Nucleus accumbens (tissue), 56 donors: ENCODE measurements at regions not wholly inside any gene's neighbourhood (a gene's known extent, or its start where the extent isn't known, plus 50 kb on each side); places are given as distances from the start of the nearest gene placed in this dataset.
"Not testable (repeated sequence)": the region's sequence is repeated elsewhere in the genome, so short reads cannot be mapped to it uniquely, and the experiment has no call there.

Experiments
- DNase-seq, 56 donors: peaks; one replicate each; lab custom pipeline; 2025; lab: John Stamatoyannopoulos, UW

DNA sequence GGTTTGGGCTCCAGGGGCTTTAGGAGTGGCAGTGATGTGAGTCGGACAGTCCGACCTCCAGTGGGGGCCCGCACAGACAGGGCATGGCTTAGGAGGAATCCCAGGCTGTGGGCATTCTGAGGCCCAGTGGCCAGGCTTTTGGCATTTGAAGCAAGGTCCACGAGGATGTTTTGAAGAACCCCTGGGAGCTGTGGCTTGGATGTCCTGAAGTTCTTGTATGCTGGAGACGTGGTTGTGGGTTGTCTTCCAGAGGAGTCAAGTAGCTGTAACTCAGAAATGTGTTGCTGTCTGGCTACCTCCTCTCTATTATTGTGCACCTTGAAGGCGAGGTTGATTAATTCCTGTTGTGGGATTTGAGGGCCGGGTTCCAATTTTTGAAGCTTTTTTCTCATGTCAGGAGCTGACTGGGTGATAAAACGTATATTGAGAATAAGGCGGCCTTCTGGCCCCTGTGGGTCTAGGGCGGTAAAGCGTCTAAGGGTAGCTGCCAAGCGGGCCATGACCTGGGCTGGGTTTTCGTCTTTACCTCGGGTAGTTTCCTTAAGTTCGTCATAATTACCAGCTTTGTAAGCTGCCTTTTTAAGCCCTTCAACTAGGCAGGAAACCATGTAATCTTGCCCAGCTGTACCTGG lies 67.3 kb upstream of the EZR start:
- not testable (repeated sequence) for DNase-seq

DNA sequence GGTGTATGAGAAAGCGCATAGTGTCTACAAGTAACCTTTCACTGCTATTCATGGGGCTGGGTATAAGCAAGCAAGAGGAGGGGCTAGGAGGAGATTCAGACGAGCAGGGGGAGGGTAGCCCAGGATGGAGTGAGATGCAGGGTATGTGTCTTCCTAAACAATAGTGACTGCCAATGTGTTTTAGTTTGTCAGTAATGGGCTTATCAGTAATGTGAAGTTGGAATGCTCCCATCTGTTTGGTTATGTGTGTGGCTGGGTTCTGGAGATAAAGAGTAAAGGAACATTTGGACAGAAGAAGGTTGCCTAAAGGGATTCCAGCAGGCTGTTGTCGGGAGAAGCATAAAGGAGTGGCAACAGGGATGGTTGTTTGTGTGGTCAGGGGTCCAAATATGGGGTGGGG lies 62.7 kb upstream of the EZR start:
- DNase-seq, result not testable (repeated sequence)

DNA sequence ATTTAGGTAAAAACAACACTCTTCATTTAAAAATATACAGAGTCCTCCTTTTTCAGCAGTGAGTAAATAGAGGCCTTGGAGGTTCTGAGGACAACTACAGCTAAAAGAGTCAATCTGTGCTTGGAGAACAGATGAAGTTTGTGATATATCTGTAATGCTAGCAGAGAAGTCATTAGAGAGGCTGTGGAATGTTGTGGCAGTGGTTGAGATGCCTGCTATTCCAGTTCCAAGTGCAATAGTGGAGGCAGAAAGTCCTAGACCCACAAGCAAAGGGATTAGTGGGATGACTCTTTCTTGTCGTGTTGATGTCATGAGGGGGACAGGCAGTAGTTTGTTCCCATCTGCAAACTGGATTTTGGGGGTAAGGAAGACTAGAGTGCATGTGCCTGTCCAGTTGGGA lies 62.1 kb upstream of the EZR start:
- not testable (repeated sequence) for DNase-seq

DNA sequence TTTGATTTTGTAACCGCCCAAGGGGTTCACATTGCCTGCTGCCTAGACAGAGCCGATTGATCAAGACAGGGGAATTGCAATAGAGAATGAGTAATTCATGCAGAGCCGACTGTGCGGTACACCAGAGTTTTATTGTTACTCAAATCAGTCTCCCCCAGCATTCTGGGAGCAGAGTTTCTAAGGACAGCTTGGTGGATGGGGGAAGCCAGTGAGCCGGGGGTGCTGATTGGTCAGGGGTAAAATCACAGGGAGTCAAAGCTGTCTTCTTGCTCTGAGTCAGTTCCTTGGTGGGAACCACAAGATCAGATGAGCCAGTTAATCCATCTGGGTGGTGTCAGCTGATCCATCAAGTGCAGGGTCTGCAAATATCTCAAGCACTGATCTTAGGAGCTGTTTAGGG lies 60.0 kb upstream of the EZR start:
- no peak for DNase-seq

DNA sequence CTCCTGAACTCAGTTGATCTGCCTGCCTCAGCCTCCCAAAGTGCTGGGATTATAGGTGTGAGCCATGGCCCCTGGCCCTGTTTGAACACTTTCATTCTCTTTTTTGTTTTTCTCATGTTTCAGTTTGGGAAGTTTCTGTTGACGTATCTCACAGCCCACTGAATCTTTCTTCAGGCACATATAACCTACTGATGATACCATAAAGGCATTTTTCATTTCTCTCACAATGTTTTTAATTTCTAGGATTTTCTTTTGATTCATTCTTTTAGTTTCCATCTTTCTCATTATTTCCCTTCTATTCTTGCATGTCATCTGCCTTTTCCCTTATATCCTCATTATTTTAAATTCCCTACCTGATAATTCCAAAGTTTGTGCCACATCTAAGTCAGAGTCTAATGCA lies 58.5 kb upstream of the EZR start:
- no peak for DNase-seq

DNA sequence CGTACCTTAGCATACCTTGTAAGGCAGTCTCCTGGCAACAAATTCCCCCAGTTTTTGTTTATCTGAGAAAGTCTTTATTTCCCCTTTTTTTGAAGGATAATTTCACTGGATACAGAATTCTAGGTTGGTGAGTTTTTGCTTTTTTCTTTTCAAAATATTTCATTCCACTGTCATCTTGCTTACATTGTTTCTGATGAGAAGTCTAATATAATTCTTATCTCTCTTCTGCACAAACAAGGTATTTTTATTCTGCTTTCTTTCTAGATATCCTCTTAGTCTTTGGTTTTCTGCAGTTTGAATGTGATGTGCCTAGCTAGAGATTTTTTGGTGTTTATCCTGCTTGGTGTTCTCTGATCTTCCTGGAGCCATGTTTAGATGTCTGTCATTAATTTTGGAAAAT lies 57.7 kb upstream of the EZR start:
- DNase-seq, result no peak

DNA sequence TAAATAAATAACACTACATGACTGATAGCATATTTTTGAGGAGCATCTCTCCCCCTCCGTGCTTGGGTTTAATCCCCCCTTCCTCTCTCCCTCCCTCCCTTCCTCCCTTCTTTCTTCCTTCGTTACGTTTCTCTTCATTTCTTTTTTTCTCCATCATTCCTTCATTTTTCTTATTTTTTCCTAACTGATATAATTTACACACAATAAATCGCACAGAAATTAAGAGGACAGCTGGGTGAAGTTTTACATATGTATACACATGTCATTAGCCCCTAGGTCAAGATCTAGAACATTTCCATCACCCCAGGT lies 51.4 kb upstream of the EZR start:
- no peak for DNase-seq

DNA sequence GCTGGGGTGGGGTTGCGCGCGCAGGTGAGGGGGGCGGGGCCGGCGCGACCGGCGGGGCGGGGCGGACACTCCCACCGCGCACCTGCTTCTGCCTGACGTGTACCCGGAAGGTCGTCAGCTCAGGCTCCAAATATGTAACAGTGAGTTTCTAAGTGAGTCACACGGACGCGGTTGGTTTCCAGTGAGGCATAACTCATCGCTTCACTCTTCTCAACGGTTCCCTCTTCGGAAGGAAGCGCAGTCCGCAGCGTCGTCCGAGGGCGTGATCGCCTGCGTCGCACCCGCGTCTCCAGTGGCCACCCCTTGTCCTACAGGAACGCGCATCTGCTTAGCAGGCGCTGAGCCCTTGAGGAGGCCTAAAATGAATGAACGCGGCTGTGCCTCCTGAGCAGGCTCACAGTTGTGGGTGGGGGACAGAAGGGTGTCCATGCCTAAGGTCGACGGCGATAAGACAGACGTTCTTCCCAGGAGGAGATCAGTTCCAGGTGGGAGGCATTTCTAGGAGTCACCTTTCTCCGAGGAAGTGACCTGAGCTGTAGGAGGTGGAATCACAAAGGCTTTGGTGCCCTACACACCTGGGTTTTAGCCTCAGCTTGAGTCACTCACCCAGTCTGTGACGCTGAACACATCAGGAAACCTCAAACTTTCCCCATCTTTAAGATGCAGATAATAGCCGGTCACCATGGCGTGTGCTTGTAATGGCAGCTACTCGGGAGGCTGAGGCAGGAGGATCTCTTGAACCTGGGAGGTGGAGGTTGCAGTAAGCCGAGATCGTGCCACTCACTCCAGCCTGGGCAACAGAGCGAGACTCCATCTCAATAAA lies 50.9 kb upstream of the EZR start:
- DNase-seq, result peak in 30 of 56 donors; percentile 10 to 94 (median 74)

DNA sequence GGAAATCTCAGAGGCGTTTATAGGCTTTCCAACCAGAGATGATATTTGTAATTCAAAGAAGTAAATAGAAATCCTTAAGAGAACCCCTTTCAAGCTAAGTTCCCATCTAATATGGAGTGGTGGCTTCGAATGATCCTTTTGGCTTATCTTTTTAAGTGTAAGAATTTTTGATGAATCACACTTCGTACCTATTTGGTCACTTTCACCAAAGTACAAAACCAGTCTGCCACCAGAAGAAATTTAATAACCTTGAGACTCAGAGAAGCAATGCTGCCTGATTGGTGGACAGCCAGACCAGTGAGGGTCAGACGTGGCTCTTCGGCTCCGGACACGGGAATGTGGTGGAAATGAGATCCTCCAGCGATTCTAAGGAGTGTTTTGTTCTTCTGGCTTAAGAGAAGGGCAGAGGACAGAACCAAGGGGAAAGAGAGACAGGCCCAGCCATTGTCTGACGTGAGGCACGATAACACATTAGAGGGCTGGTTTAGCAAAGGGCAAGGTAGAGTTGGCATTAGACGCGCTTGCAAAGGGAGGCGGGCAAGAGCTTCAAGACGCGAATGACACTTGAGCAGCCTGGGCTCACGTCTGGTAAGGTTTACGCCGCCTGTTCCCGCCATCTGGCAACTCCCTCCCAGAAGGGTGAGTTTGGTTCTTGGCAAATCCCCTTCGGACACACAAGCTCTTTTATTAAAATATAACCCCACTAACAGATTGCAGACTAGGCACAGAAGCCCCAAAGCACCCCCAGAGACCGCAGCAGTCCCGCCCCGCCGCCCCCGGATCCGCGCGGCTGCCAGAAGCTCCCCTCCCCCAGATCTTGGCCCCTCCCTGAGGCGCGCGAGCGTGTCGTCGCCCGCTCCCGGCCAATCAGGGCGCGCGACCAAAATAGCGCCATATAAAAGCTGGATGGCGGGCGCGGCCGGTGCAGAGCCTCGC lies 50.0 kb upstream of the EZR start:
- peak in 44 of 56 donors; percentile 19 to 94 (median 69) for DNase-seq
